ENCODE measurements at regions not wholly inside any gene's neighbourhood (a gene's known extent, or its start where the extent isn't known, plus 50 kb on each side); places are given as distances from the start of the nearest gene placed in this dataset.
"Not testable (repeated sequence)": the region's sequence is repeated elsewhere in the genome, so short reads cannot be mapped to it uniquely, and the experiment has no call there.

DNA sequence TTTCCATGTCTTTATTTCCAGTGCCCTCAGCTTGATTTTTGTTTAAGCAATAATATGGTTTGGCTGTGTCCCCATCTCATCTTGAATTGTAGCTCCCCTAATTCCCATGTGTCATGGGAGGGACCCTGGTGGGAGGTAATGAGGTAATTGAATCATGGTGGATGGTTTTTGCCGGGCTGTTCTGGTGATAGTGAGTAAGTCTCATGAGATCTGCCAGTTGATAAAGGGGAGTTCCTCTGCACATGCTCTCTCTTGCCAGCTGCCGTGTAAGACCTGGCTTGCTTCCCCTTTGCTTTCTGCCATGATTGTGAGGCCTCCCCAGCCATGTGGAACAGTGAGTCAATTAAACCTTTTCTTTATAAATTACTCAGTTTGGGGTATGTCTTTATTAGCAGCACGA is 559.6 kb upstream of the ADAMTS5 start:
- no peak for DNase-seq

DNA sequence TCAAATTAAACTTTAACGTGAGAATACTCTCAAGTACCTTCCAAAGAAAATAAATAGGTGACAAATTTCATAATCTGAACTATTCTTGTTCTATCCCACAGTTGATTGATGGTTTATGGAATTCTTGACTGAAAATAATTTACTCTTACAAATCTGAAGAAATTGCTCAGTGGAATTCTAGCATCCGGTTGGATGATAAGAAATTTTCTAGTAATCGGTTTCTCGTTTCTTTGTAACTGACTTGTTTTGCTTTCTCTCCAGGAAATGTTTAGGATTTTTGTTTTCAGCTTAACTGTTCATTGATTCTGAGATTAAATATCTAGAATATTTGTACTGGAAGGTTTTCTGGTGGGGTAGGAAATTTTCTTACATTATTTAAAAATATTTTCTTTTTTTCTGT is 558.9 kb upstream of the ADAMTS5 start:
- no peak for DNase-seq

DNA sequence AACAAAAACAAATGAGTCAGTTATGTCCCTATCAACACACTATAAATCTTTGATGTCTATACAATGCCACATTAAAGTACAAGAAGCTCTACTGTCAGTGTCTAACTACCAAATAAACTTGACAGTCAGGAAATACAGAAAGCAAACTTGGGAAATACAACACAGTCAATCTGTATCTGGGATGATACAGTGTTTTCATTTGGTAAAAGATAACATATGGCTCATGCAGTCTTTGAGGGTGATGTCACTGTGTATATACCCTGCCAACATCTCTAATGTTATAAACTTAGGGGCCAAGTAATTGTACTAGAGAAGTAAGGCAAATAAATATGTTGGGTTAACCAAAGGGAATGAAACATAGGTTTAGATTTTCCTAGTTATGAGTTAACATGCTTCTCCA is 552.5 kb upstream of the ADAMTS5 start:
- DNase-seq, result no peak

DNA sequence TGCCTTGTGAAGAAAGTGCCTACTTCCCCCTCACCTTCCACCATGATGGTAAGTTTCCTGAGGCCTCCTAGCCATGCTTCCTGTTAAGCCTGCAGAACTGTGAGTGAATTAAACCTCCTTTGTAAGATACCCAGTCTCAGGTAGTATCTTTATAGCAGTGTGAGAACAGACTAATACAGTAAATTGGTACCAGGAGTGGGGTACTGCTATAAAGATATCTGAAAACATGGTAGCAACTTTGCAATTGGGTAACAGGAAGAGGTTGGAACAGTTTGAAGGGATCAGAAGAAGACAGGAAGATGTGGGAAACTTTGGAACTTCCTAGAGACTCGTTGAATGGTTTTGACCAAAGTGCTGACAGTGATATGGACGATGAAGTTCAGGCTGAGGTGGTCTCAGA is 550.3 kb upstream of the ADAMTS5 start:
- DNase-seq, result not testable (repeated sequence)

DNA sequence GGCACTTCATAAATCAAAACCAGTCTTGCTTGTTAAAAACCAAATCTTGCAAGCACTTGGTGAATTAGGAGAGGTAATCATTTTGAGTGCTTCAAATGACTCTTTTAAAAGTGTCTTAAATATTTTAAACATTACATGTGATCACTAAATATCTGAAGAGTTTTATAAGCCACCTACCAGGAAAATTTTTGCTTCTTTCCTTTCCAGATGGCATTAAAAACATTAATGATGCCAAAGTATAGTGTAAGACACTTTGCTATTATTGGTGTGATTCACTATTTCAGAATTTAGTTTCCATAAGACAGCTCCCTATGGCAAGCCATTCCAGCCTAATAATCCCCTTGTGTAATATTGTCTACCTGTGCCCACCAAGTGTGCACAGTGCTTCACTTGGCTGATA is 548.8 kb upstream of the ADAMTS5 start:
- no peak for DNase-seq

DNA sequence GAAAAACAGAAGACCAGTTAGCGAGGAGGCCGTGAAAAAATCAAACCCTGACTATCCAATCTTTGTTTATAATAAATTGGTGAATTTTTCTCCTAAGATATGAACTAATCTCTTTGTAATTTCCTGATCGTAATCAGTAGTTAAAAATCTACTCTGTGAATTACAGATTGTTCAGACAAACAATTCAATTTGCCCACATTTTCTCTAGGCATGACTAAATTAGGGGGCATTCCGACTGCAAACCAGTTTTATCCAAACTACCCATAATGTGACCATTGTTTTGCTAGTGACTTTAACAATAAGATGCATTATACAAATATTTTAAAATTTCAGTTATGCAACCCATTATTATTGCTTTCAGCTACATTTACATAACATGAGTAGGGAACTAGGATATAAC is 546.9 kb upstream of the ADAMTS5 start:
- no peak for DNase-seq

DNA sequence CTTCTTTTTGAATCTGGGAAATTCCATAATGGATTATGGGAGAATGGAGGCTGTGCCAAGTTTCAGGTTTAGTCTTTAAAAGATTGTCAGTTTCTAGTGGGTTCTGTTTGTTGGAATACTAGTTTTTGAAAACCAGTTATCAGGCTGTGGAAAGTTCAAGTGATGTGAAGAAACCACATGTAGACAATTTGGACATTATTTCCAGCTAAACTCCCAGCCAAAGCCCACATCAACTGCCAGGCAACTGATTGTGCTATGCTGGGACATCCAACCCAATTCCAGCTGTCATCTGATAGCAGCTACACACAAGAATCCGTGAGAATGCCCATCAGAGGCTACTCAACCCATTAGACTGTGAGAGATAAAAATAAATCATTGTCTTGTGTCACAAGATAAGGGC is 546.1 kb upstream of the ADAMTS5 start:
- DNase-seq, result no peak

DNA sequence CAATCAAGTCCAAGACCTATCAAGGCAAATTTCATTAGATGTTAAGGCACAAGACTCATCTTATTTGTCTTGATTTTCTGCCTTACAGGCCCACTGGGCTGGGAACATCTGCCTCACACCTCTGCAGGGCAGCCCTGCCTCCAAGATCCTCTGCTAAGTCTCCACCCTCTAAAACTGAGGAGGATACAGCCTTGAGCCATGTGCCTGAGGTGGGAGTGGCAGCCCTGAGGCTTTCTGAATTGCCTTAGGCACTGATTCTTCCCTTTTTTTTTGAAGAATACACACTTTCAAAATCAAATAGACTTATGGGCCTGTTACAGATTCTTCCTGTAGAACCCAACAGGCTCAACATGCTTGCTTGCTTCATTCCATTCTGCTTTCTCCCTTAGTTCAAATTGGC is 544.3 kb upstream of the ADAMTS5 start:
- no peak for DNase-seq

DNA sequence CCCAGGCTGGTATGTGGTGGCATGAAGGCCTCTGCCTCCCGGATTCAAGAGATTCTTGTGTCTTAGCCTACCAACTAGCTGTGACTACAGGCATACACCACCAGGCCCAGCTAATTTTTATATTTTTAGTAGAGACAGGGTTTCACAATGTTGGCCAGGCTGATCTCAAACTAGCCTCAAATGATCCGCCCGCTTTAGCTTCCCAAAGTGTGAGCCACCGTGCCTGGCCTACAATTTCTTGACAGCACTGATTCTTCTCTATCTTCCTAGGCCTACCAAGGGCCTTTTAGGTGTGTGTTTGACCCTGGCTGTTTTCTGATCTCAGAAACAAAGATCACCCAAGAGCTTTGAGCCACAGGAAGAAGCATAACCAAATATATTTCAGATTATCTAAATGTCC is 540.8 kb upstream of the ADAMTS5 start:
- DNase-seq, result no peak

DNA sequence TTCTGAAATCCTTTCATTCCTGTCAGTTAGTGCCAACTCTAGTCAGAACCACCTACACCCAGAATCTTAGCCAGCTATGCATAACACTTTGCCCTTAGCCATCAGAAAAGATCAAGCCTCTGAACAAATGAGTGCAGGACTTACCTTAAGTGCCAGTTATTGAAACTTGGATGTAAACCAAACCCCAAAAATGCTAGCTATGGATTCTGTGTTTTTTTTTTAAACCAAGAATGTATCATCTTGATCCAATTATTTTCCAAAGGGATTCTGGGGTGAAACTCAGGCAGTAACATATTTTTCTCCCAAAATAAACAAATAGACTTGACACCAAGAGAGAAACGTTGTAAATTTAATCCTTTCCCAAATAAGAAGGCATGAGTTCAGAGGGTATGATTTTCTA is 538.6 kb upstream of the ADAMTS5 start:
- no peak for DNase-seq

DNA sequence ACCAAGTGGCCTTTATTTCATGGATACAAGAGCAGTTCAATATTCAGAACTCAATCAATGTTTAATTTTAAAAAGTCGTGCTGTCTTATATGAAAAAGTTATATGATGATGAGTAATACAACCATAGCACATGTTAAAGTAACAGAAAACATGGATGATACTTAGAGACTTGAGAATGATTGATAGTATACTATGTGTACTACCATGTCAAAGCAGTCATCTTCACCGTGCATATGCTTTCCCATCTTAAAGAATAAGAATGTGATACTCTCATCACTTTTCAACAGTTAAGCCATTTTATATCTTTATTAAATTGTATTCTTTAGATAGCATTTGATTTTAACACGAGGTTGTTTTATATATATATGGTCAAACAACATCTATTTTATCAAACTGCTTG is 535.9 kb upstream of the ADAMTS5 start:
- no peak for DNase-seq

DNA sequence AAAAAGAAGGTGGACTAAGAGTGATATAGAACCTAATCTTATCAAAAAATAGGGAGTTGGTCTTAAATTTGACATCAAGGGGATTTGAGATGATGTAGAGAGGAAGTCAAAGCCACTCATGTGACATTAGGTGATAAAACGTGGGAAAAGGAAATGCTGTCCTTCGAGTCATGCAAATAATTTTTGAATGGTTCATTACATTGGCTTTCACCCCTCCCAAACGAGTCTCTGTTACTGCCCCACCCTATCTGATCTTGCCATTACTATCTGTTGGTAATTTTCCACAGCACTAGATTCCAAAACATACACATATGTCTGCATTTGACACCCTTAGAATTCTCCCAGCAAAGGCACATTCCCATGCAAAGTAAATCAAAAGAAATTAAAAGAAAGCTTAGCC is 531.1 kb upstream of the ADAMTS5 start:
- DNase-seq, result no peak

DNA sequence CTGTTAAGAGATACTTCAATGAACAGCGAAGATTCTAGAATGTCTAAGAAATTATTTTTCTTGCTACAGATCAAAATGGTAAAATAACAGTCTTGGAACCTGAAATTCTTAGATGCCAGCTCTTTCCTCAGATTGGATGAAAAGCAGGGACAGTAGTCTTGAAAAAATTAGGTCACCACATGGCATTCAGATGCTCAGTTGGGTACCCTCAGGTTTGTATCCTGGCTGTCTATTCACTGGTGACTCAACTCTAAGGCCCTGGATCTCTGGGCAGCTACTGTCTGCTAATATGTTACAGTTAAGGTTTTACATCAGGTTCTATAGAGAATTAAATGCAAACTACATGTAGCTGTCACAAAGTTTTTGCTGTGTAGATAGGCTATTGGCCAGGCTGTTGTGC is 528.9 kb upstream of the ADAMTS5 start:
- DNase-seq, result no peak

DNA sequence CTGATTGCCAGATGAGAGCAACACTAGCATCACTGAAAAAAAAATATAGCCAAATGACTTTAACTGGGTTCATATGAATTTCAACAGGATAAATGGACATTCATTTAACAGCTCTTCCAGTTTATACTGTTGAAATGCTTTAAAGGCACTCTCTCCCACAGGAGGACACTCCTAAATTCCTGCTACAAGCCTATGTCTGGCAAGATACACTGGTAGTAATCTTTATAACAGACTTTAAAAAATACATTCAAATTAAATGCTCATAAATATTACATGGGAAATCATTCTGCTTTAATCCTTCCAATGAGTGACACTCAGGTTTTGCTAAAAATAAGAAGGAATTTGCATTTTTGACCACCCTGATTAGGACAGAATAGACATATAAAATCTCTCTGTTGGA is 526.7 kb upstream of the ADAMTS5 start:
- DNase-seq, result no peak

DNA sequence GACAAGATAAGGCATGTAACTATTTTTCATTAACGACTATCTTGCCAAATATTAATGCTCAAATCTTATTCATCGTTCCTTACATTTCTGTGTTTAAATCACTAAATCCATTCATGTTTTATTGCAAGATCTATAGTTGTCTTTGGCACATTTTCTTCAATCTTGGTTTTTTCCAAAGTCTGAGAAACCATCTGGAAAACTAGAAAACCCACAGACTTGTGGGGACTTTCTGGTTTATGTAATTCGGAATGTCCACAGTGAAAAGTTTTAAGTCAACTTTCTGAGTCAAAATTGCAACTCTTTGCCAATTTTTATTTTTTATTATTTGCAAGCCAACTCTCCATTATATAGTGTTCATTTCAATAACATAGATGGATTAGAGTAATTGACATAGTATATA is 520.8 kb upstream of the ADAMTS5 start:
- DNase-seq, result no peak

DNA sequence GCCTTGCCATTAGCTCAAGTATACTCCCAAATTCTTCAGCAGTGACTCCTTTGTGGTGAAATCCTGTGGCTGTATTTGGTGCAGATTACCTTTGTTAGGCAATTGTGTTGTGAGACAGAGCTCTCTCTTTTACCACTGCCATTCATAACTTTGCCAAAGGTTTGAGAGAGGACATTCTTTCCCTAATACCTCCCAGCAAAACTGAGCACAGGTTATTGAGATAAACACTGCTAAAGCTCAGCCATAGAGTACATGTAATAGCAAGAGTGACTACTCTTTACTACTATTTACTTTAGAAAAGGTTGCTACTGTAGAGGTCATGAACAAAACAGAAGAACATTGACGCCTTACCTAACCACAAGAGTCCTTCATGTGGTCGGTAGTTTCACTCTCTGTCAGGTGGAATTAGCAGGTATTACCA is 514.0 kb upstream of the ADAMTS5 start:
- no peak for DNase-seq

DNA sequence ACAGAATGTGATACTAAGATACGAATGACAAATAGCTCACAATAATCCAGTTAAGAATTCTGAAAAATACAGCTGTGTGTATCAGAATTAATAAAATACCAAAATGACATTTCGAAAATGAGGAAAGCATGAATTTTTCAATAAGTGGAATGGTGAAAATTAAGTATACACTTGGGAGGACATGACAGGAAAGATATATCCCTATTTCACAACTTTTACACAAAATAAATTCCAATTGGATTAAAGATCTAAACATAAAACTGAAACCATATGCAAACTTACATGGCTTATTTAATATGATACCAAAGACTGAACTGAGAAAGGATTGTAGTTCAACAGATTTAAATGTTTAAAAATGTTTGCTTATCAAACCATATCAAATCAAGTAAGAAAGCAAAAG is 510.4 kb upstream of the ADAMTS5 start:
- no peak for DNase-seq

DNA sequence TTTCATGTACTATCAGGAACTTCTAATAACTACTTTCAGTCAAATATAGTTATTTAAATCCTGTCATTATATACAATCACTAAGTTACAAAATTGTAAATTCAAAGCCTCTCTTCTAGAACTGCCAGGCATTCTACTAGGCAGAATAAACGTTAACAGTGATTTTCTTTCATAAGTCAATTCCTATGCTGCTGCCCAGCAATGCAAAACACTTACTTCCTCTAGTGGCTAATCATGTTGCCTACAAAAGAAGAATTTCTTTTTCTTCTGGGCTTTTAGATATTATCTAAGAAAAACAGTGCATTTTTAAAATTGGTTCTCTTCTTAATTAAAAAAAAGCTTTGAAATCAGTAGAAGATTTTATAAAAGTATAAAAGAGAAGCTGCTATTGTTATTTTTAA is 509.8 kb upstream of the ADAMTS5 start:
- no peak for DNase-seq

DNA sequence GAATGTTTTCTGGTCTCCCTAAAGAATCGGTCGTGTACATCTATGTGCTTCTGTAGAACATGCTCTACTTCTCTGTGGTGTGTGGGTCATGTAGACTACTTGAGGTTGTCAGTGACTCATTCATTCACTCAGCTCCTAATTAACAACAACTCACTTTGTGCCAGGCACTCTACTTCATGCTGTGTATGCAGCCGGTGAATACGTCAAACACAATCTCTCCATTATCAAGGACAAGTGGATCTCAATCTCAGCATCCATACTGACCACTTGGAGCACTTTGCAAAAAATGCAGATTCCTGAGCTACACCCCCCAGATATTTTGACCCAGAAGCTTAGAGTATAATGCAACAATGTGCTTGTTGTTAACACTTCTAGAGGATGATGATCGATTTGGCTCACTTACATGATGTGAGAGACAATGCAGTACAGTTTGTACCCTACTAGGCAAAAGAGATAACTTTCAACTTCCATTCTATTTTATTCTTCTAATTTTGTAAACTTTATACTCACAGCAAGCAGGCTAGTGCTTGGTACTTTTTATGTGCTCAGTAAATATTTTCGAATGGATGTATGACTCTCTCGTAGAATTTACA is 508.6 kb upstream of the ADAMTS5 start:
- no peak for DNase-seq

DNA sequence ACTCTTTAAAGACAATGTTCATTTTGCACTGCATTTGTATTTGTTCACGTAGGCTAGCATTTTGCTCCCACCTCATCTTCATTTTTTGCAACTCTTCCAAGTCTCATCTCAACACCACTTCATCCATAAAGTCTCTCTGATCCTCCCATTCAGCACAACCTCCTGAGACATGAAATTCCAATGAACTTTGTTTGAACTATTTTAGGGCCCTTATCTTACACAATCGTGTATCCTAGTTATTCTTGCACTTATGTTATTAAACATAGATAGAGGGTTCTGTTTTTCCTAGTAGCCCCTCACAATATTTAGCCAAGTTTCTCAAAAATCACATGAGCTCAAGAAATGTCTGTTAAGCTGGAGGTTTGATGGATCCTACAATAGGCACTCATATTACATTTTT is 500.5 kb upstream of the ADAMTS5 start:
- DNase-seq, result no peak

DNA sequence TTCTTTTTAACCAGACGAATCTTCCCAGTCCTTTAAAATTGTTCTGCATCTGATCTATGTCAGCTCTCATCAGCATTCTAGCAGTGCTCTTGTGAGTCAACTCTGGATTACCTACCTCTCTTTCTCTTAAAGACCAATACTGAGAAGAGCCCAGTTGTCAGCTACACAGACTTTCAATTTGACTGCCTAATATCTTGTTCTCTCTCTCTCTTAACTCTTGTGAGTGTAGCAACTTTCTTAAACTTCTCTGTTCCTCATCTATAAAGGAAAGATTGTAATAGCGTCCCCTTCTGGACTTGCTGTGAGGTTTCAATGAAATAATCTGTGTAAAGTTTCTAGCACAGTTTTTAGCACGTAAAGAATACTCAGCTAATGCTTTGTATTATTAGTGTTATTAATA is 499.3 kb upstream of the ADAMTS5 start:
- no peak for DNase-seq

DNA sequence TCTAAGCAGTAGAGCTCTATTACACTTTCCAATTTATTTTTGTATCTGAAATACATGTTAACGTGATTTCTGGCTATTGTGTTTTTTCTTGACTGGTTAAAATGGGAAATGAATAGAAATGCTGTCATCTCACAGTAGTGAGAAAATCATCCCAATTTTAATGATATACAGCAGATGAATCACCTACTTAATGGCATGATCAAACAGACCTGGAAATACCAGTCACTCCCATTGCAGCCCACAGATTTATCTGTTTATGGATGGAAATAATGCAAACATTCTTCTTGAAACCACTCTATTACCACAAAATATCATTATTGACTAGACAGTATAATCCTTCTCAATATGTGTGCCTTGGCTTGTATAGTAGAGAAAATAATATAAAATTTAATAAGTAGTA is 497.8 kb upstream of the ADAMTS5 start:
- DNase-seq, result no peak

DNA sequence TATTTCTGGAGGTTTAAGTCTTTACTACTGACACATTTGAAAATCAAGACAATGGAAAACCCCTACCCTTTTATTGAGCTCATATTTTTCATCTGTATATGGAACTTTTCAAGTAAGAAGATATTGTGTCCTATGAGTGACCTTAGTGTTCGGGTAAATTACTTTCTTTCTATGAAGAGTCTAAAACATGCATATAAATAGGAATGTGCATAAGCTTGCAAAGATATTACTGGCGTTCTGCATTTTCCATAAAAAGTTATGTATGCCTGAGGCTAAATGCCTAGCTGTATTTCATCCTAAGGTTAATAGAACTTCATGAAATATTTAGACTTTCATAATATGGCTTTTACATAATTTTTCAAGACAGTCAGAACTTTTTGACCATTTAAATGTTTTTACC is 495.8 kb upstream of the ADAMTS5 start:
- no peak for DNase-seq

DNA sequence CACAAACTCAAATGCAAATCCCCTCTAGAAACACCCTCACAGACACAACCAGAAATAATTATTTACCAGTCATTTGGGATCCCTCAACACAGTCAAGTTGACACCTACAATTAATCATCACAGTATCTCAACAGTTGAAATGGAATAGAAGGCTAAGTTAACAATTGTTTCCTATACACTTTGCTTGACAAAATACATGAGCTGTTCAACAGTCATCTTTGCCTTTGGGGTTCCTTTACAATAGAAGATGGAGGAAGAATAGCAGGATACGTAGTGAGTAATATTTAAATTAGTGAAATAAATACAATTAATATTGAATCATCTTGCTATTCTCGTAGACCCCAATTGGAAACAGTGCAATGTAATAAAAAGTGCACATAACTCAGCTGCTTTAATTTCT is 487.3 kb upstream of the ADAMTS5 start:
- no peak for DNase-seq

DNA sequence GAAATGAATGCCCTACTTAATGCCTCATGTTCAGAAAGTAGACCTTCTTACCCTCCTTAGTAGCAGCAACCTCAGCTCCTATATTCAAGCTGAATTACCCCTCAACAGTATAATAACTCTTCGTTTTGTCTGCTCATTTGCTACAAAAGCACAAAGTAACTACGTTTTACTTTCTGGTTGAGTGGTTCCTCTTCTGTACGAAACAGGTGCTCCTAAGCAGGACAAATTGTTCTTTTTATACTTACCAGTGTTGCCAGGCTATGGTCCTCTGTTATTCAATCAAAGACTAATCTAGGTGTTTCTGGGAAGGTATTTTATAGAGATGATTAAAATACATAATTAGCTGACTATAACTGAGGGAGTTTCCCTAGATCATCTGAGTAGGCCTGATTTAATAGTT is 484.2 kb upstream of the ADAMTS5 start:
- no peak for DNase-seq

DNA sequence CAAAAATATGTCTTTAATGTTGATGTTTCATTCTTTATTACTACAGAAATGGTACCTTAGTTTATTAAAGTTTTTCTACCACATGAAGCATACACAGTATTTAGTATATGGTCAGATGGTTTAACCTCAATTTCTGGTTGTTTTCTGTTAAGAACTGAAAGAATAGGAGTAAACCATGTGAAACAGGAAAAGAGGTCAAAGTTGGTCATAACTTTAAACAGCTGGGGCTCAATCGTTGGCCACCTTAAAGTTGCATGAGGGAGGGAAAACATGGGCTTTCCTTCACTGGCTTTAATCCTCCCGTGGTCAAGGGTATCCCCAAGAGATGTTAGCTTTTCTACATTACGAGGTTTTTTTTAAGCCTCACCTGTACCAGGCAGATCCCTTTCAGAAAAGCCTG is 483.3 kb upstream of the ADAMTS5 start:
- DNase-seq, result no peak

Data from activated effector memory CD4-positive, alpha-beta T cell treated with anti-CD3 and anti-CD28 coated beads, Interleukin-2, amount 50 U/mL, for 16 hours (primary cell).